ENCODE measurements at regions not wholly inside any gene's neighbourhood (a gene's known extent, or its start where the extent isn't known, plus 50 kb on each side); places are given as distances from the start of the nearest gene placed in this dataset.
A peak's percentile ranks its signal among the peaks of the same experiment; 100 is the strongest.

DNA sequence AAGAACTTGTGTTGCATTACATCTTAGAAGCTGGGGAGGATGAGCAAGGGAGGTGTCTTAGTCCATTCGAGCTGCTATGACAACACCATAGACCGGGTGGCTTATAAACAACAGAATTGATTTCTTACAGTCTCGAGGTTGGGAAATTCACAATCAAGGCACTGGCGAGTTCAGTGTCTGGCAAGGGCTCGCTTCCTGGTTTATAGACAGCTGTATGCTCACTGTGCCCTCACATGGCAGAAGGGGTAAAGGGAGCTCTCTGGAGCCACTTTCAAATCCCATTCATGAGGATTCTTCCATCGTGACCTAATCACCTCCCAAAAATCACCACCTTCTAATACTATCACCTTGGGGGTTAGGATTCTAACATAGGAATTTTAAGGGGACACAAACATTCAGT, 150.0 kb upstream of the NECTIN1 start:
- Histone ChIP-seq H3K9me3 (no peaks in the 10 kb centered on the region), H3K27ac (no peak overlapping the region), H3K4me3 (no peak overlapping the region), H3K36me3 (no peaks in the 10 kb centered on the region), H3K27me3 (no peaks in the 10 kb centered on the region), H3K4me1 (no peaks in the 10 kb centered on the region)
- TF ChIP-seq POLR2A (IDR thresholded peaks at IDR 0.05) (no peak), CTCF (IDR thresholded peaks at IDR 0.05) (peak in 2 of 6 experiments; percentile 12 to 23)
- peak in 1 of 3 donors; percentile 31 for DNase-seq

DNA sequence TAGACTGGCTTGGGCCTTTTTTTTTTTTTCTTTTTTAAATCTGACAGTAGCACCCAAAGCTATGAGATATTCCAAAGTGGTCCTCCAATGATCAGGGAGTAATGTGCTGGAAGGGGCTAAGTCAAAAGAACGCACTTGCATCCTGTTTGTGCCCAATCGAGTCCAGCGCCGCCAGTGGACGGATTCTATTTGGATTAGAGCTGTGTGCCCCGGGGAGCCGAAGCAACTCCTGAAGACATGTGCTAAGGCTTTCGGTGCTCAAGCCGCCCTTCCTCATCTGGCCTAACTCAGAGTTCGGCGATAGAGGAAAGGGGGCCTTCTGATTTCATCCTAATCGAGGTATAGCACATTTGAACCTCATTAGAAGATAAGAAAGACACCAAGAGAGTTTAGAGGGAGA, 147.8 kb upstream of the NECTIN1 start:
- Histone ChIP-seq H3K27ac (no peak overlapping the region), H3K27me3 (no peaks in the 10 kb centered on the region), H3K36me3 (no peaks in the 10 kb centered on the region), H3K4me3 (no peak overlapping the region), H3K4me1 (no peaks in the 10 kb centered on the region), H3K9me3 (no peaks in the 10 kb centered on the region)
- TF ChIP-seq POLR2A (IDR thresholded peaks at IDR 0.05) (no peak), CTCF (IDR thresholded peaks at IDR 0.05) (no peak)
- DNase-seq: peak in 1 of 3 donors; percentile 31

GRCh38 chr11:119875841-119876600, 147.0 kb upstream of the NECTIN1 start:
- H3K36me3 ChIP-seq: no peaks in the 10 kb centered on the region
- no peak overlapping the region for H3K27ac ChIP-seq

GRCh38 chr11:119874660-119875238, 145.7 kb upstream of the NECTIN1 start:
- no peak for TF ChIP-seq POLR2A (IDR thresholded peaks at IDR 0.05)
- TF ChIP-seq CTCF (IDR thresholded peaks at IDR 0.05): no peak
- DNase-seq: peak in 1 of 3 donors; percentile 31
- Histone ChIP-seq H3K27me3 (no peaks in the 10 kb centered on the region), H3K36me3 (no peaks in the 10 kb centered on the region), H3K4me1 (no peaks in the 10 kb centered on the region), H3K27ac (no peak overlapping the region), H3K9me3 (no peaks in the 10 kb centered on the region), H3K4me3 (no peak overlapping the region)

More at GRCh38 chr11:119875841-119876600, 147.0 kb upstream of the NECTIN1 start:
- Histone ChIP-seq H3K27me3 (no peaks in the 10 kb centered on the region), H3K4me1 (no peaks in the 10 kb centered on the region), H3K9me3 (no peaks in the 10 kb centered on the region), H3K4me3 (no peak overlapping the region)
- DNase-seq: peak in 1 of 3 donors; percentile 37
- no peak for TF ChIP-seq CTCF (IDR thresholded peaks at IDR 0.05)
- TF ChIP-seq POLR2A (IDR thresholded peaks at IDR 0.05): no peak

DNA sequence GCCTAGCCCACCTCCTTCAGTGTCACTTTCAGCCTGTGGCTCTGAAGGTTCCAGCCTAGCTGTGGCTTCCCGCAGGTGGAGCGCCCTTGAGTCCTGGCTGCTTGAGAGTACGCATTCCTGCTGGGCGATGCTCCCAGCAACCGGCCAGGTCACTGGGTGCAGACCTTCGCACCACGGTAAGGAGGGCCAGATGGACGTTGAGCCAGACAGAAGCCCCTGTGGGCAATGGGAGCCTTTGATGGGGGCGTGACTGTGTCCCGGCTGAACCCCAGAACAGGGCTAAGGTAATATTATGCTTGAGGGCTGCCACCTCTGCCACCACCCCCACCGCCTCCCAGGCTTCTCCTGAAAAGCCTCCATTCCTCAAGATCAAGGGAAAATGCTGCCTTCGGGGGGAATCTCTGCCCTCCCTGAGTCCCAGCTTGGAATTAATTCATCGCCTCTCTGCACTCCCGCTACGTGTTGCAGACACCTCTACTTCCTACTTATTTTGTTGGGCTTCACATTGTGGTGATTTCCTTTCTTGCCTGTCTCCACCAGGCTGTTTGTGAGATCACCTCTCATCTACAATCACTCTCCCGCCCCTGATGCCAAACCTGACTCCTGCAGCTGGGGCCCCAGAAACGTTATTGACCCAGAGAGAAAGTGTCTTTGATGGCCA, 144.9 kb upstream of the NECTIN1 start:
- Histone ChIP-seq H3K4me1 (no peaks in the 10 kb centered on the region), H3K36me3 (no peaks in the 10 kb centered on the region), H3K27ac (no peak overlapping the region), H3K27me3 (no peaks in the 10 kb centered on the region), H3K4me3 (no peak overlapping the region), H3K9me3 (no peaks in the 10 kb centered on the region)
- peak in 1 of 3 donors; percentile 37 for DNase-seq
- TF ChIP-seq POLR2A (IDR thresholded peaks at IDR 0.05) (no peak), CTCF (IDR thresholded peaks at IDR 0.05) (no peak)

All from Peyer's patch (tissue), 4 donors.